ENCODE measurements at regions not wholly inside any gene's neighbourhood (a gene's known extent, or its start where the extent isn't known, plus 50 kb on each side); places are given as distances from the start of the nearest gene placed in this dataset.

DNA sequence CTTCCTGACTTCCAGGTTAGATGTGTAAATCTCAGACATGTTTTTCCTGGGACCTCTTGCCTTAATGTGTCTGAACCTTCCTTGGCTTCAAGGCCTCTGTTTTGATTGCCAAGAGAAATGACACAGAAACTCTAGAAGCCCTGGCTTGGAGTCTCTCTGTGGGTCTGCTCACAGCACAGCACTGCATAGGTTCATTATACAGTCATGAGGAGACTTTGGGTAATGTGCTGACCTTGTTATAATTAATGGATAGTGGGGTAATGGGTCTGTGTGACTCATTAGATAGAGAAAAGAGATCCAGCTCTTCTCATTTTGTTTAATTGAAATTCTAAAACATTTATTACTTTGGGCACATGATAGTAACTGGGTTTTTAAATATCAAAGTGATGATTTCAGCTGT, 175.8 kb upstream of the GLRA1 start:
- ChIA-PET POLR2A (no interaction called here), CTCF (no interaction called here)
- no peak overlapping the region for H3K4me3 ChIP-seq (ENCODE audit: low read depth, low read length)
- TF ChIP-seq, protein P1, sequence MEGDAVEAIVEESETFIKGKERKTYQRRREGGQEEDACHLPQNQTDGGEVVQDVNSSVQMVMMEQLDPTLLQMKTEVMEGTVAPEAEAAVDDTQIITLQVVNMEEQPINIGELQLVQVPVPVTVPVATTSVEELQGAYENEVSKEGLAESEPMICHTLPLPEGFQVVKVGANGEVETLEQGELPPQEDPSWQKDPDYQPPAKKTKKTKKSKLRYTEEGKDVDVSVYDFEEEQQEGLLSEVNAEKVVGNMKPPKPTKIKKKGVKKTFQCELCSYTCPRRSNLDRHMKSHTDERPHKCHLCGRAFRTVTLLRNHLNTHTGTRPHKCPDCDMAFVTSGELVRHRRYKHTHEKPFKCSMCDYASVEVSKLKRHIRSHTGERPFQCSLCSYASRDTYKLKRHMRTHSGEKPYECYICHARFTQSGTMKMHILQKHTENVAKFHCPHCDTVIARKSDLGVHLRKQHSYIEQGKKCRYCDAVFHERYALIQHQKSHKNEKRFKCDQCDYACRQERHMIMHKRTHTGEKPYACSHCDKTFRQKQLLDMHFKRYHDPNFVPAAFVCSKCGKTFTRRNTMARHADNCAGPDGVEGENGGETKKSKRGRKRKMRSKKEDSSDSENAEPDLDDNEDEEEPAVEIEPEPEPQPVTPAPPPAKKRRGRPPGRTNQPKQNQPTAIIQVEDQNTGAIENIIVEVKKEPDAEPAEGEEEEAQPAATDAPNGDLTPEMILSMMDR (IDR thresholded peaks at IDR 0.05; ENCODE audit: insufficient read depth, low read length, missing control alignments) = no peak
- DNase-seq (ENCODE audit: low read depth, low spot score) = no peak

DNA sequence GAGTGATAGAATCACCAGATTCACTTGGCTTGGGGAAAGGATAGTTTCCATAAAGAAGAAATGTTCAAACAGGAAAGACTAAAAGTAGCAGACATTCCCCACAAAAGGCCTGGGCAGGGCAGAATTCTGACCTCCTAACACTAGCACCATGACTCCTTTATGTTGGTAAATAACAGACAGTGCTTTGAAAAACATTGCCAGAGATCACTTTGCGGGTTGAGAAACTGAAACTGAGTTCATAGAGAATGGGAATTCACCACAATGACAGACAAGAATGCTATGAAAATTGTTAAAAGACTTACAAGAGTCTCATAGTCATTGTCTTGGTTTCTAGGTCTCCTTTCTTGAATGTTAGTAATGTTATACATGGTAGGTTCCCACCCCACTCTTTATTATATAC, 172.5 kb upstream of the GLRA1 start:
- TF ChIP-seq, protein P1 (IDR thresholded peaks at IDR 0.05; ENCODE audit: insufficient read depth, low read length, missing control alignments) = no peak
- ChIA-PET POLR2A (no interaction called here), CTCF (no interaction called here)
- DNase-seq (ENCODE audit: low read depth, low spot score) = no peak
- H3K4me3 ChIP-seq (ENCODE audit: low read depth, low read length) = no peak overlapping the region

DNA sequence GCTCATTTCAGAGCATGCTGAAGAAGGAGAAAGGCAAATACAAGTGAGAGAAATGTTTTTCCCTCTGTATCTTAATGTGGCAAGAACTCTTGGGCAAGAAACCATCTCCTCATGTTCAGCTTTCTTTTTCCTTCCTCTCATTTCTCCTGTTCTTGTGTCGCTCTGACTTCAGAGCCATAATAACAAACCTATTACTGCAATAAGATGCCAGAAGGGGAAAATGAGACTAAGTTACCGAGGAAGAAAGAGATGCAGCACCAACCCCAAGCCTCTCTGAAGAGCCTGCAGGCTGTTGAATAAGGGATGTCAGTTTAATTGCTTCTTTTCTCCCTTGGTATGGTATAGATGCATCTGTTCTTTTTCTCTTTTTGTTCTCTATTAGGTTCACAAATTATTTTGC, 170.1 kb upstream of the GLRA1 start:
- ChIA-PET CTCF (no interaction called here), POLR2A (no interaction called here)
- DNase-seq (ENCODE audit: low read depth, low spot score) = no peak
- no peak overlapping the region for H3K4me3 ChIP-seq (ENCODE audit: low read depth, low read length)
- TF ChIP-seq, protein P1 (IDR thresholded peaks at IDR 0.05; ENCODE audit: insufficient read depth, low read length, missing control alignments) = no peak

DNA sequence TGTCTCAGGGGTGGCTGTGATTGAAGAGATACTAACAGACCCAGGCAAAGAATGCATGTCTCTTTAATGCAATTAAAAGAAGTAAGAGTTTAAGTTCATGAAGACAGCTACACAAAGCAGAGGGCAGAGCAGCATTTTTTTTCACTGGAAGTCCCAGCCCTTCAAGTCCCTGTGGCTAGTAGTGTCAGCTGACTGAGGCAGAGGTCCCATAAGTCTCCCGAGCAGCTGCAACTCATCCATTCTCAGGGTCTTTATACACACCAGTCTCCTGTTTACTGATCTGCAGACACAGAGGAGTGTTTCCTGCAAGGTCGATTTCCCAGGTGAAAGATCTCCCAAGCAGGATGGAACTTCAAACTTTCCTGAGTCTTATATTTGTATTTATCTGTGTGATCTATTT, 169.4 kb upstream of the GLRA1 start:
- CTCF ChIA-PET = no interaction called here
- no peak for DNase-seq (ENCODE audit: low read depth, low spot score)

DNA sequence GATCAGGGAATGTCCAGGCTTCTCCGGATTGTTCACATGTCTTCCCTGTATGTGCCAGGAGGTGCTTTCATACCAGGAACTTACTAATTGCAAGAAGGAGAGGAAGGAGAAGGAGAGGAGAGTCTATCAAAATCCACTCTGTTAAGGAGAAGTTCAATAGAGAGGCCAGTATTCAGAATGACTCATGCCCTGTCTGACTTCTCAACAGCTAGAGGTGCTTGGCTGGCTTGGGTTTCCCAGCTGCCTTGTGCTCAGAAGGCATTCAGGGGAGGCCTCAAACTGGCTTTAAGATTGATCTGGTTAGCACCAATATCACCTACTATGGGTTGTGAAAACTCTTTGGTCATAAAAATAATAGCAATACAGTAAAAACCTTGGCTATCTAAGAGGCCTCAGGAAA, 167.9 kb upstream of the GLRA1 start:
- CTCF ChIA-PET = no interaction called here
- TF ChIP-seq, protein P1 (IDR thresholded peaks at IDR 0.05; ENCODE audit: insufficient read depth, low read length, missing control alignments) = no peak
- POLR2A ChIA-PET = no interaction called here
- DNase-seq (ENCODE audit: low read depth, low spot score) = no peak
- no peak overlapping the region for H3K4me3 ChIP-seq (ENCODE audit: low read depth, low read length)

More for the DNA sequence above, 169.4 kb upstream of the GLRA1 start:
- no peak overlapping the region for H3K4me3 ChIP-seq (ENCODE audit: low read depth, low read length)
- POLR2A ChIA-PET = no interaction called here
- TF ChIP-seq, protein P1 (IDR thresholded peaks at IDR 0.05; ENCODE audit: insufficient read depth, low read length, missing control alignments) = no peak

DNA sequence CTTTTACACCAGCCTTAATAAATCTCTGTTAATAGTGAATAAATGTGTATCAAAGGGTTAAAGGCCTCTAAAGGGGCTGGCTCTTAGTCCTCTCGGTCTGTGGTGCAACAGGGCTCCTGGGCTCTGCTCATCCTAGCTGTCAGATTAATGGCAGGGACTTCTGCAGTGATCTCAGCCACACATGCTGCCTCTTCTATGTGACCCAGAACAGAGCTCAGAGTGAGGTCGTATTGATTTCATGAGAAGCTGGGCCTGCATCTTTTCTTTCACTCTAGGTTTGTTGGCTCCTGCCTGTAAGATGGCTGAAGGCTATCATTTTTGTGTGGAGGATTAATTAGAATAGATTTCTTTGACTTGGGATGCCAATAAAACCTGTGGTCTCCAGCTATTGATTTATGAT, 165.0 kb upstream of the GLRA1 start:
- CTCF ChIA-PET = no interaction called here
- no peak overlapping the region for H3K4me3 ChIP-seq (ENCODE audit: low read depth, low read length)
- POLR2A ChIA-PET = no interaction called here
- no peak for DNase-seq (ENCODE audit: low read depth, low spot score)
- TF ChIP-seq, protein P1 (IDR thresholded peaks at IDR 0.05; ENCODE audit: insufficient read depth, low read length, missing control alignments) = no peak
